ENCODE measurements at regions not wholly inside any gene's neighbourhood (a gene's known extent, or its start where the extent isn't known, plus 50 kb on each side); places are given as distances from the start of the nearest gene placed in this dataset.

GRCh38 chr2:118577202-118577601 is 270.2 kb downstream of the EN1 start:
- TF ChIP-seq POLR2A (IDR thresholded peaks at IDR 0.05; ENCODE audit: low read depth): no peak
- TF ChIP-seq POLR2AphosphoS5 (IDR thresholded peaks at IDR 0.05): no peak
- TF ChIP-seq, protein P1, sequence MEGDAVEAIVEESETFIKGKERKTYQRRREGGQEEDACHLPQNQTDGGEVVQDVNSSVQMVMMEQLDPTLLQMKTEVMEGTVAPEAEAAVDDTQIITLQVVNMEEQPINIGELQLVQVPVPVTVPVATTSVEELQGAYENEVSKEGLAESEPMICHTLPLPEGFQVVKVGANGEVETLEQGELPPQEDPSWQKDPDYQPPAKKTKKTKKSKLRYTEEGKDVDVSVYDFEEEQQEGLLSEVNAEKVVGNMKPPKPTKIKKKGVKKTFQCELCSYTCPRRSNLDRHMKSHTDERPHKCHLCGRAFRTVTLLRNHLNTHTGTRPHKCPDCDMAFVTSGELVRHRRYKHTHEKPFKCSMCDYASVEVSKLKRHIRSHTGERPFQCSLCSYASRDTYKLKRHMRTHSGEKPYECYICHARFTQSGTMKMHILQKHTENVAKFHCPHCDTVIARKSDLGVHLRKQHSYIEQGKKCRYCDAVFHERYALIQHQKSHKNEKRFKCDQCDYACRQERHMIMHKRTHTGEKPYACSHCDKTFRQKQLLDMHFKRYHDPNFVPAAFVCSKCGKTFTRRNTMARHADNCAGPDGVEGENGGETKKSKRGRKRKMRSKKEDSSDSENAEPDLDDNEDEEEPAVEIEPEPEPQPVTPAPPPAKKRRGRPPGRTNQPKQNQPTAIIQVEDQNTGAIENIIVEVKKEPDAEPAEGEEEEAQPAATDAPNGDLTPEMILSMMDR (IDR thresholded peaks at IDR 0.05): no peak
- no peak for TF ChIP-seq EP300 (IDR thresholded peaks at IDR 0.05)

Measured in esophagus muscularis mucosa (tissue), 4 donors.